Suppressor macrophage (primary cell): ENCODE measurements at regions not wholly inside any gene's neighbourhood (a gene's known extent, or its start where the extent isn't known, plus 50 kb on each side); places are given as distances from the start of the nearest gene placed in this dataset.

Source experiments
- DNase-seq, 4 experiments: peaks; one replicate each; pipeline ENCODE4 v3.0.0-alpha.2; 2020 to 2022

DNA sequence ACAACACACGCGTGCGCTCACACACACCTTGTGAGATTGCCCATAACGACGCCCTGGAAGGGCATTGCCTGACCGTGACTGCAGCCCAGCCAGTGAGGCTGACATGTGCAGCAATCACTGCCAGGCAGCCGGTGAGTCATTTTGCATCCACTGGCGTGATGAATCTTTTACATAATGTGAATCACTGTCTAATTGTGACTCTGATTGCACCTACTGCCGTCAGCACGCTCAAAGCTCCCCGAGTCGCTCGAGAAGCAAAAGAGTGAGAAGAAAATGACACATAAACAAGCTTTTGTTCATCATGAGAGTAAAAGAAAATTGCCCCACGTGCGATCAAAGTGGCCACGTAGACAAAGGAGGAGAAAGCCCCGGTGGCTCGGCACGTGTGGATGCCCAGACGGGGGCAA is 117.4 kb upstream of the PFKP start:
- DNase-seq: no peak

DNA sequence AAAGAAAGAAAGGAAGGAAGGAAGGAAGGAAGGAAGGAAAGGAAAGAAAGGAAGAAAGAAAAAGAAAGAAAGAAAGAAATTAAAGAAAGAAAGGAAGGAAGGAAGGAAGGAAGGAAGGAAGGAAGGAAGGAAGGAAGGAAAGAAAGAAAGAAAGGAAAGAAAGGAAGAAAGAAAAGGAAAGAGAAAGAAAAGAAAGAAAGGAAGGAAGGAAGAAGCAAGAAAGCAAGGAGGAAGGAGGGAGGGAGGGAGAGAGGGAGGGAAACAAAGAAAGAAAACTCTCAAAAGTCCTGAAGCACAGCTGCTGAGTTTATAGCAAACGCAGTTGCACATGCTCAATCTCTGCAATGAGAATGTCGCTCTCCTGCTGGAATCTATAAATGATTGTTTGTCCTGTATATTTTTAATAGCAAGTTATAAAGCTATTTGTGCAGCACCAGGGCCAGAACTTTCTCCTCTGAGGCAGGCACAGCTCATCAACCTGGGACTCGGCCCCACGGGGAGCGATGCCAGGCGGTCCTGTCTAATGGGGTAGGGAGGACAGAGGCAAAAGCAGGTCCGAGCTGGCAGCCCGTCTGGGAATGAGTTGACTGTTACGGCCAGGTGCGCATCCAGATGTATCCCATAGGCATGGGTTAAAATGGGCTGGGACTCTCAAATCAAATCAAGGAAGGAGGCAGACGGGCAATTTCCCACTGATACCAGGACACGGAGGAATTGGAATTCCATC is 118.0 kb upstream of the PFKP start:
- no peak for DNase-seq

- no peak for DNase-seq
Measured at GRCh38 chr10:2948127-2948854, 119.1 kb upstream of the PFKP start.

DNA sequence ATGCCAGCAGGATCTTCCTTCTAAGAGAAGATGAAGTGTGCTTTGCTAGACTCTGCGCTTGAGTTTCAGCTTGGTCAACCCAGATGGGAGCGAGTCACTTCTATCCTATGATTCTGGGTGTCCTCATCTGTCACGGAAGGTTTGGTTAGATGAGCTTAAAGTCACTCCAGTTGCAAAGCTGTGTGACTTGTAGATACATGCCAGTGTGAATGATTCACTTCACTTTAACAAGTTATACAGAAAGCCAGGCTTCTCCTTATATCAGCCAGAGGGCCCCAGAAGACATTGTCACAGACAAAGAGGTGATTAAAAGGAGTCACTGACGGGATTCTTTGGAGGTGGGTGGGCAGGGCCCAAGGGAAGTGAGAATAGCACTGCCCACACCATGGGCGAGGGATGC is 122.6 kb upstream of the PFKP start:
- no peak for DNase-seq

DNA sequence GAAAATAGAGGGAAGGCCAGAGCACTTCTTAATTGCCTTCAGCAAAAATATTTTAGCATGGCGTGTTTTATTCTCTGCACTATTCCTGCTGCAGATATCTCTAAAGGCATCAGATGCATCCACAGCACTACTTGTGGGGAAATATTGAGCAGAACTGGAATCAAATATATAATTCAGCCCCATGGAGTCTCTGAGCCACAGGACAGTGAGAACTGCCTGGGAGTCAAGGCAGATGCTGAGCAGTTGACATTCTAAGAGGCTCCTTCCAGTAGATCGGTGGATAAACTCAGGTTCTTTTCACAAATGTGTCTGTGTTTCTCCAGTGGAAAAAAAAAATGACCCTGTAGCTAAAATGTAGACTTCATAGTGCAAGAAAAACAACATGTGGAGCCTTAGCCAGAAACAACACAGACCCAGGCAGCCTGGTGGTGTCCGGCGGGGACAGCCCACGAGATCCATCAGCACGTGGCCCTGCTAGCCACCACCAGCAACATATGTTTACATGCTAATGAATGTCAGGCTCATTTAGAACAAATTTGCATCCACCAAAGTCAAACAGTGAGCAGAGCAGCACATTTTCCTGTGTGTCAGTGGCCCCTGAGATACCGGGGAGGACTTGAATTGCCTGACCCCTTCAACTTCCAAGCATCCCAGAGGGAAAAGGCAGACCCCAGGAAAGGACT is 123.3 kb upstream of the PFKP start:
- no peak for DNase-seq

DNA sequence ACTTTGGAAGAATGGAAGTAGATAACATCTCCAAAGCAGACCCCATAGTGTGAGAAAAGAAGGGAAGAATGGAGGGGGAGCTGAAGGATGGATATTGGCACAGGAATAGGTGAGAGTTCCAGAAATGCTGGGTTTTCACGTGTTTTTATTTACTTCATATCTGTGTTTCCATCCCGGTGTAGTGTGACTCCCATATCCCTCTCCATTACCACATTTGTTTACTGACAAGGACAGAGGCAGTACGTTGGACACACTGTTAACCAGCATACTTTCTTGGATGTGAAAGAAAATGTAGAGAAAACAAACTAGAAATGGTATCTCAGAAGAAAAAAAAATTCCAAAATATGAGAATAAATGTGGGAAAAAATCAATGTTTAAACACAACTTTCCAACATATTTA is 124.4 kb upstream of the PFKP start:
- DNase-seq: no peak

DNA sequence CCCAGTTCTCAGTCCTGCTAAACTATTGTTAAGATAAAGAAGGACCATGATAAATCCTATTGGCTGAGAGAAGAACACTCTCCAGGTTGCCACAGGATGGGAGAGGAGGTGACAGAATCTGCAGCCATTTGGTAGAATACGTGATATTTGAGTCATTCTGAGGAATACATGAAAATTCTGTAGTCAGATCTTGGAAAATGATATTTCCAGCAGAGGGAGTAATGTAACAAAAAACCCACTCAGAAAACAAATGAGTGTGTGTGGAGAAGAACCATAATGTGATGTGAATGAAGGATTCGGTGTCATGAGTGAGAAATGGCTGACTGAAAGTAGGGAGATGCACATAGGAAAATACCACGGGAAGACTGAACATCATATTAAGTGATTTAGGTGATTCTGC is 128.5 kb upstream of the PFKP start:
- no peak for DNase-seq

GRCh38 chr10:2936816-2937215 is 130.5 kb upstream of the PFKP start:
- no peak for DNase-seq

DNA sequence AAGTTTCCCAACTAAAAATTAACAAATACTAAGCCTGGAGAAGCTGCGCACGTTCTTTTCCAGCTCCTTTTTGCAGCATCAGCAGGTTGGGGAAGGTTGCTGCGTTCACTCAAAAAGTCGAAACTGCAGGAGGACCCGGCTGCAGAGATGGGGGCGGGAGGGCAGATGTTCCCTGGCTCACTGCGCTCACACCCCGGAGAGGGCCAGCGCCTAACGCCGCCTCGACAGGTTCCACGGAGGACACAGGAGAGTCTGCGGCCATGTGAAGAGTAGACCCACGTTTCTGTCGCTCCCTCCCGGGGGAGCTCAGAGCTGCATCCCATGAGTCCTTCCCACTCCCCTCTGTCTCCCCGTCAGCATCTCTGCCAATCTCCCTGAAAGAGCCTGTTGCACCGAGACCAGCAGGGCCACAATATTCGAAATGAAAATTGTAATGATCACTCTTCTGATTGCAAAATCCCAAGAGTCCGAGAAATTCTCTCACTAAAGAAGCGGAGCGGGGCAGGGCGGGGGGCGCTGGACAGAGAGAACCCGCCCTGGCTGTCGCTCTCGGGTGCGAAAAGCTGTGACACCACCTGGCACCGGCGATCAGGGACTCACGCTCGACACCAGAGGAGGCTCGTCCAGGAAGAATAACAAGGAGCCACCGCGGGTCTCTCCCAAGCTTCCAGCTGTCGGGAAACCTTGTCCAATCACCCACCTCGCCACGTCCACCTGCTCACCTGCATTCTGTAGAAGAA is 131.5 kb upstream of the PFKP start:
- DNase-seq: no peak

- DNase-seq: peak; percentile 17 to 60 (median 52)
Measured at GRCh38 chr10:2933924-2934323, 133.4 kb upstream of the PFKP start.

DNA sequence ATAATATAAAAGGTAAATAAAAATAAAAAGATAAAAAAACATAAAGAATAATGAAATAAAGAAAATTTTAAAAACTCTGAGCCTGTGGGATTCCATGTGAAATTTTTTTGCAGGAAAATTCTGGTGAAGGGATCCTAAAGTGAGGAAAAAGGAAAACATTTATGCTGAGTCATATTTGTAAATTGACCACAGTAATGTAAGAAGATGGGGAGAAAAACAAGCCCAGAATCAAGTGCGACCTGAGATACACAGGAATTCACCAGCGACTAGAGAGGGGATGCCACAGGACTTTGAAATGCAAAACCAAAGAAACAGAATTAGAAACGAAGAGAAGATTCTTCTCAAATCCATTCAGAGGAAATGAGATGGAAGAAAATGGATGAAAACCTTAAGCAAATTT is 133.8 kb upstream of the PFKP start:
- DNase-seq: no peak

DNA sequence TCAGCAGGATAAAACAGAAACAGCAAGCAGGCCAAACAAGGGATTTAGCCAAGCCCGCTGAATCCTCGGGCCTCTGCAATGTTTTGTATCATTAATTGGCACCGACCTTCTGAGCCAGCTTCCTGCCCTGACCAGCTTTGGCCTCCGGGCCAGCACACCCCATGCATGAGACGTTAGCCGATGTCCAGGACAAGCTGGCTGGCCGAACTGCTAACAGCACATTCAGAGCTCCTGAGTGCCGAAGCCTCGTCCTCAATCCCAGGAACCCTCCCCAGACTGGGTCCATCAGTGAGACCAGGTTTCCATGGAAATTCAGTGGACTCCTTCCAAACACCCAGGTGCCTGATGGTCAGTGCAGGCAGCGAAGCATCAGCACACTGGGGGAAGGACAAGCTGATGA is 134.3 kb upstream of the PFKP start:
- no peak for DNase-seq

- DNase-seq: no peak
Measured at GRCh38 chr10:2929480-2930258, 137.7 kb upstream of the PFKP start.

- peak; percentile 72 to 87 (median 86) for DNase-seq
Measured at GRCh38 chr10:2927958-2928840, 139.1 kb upstream of the PFKP start.

GRCh38 chr10:2926918-2927660 is 140.3 kb upstream of the PFKP start:
- no peak for DNase-seq

DNA sequence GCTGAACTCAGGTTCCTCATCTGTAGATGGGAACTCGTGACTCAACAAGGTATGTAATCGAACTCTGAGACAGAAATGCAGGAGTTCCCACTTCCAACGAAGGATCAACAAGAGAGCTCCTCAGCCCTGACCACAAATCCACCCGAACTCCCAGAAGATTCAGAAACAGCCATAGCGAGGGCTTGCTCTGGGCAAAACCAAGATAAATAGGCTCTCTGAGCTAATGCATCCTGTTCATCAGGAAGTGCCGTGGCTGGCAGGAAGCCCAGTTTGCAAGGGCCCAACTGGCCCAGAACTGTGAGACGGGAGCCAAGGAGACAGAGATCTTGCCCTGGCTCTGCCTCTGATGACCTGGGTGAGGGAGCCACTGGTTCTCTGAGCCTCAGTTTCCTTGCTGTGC is 141.7 kb upstream of the PFKP start:
- DNase-seq: peak; percentile 42 to 67 (median 58)

DNA sequence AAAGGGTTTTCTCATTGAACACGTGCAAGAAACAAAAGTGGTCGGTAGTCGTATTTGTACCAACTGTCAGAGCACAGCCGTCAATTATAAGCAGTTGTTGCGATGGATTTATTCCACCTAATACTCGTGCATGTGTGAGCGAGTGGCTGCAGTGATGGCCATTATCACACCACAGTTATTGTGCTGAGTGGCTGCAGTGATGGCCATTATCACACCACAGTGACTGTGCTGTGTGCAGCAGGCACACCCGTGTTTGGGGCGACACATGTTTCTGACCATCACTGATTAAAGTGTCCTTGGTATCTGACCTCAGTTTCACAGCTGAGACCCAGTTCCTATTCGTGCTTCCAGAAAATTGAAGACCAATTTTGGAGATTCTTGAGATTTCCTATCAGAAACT is 142.9 kb upstream of the PFKP start:
- DNase-seq: no peak

DNA sequence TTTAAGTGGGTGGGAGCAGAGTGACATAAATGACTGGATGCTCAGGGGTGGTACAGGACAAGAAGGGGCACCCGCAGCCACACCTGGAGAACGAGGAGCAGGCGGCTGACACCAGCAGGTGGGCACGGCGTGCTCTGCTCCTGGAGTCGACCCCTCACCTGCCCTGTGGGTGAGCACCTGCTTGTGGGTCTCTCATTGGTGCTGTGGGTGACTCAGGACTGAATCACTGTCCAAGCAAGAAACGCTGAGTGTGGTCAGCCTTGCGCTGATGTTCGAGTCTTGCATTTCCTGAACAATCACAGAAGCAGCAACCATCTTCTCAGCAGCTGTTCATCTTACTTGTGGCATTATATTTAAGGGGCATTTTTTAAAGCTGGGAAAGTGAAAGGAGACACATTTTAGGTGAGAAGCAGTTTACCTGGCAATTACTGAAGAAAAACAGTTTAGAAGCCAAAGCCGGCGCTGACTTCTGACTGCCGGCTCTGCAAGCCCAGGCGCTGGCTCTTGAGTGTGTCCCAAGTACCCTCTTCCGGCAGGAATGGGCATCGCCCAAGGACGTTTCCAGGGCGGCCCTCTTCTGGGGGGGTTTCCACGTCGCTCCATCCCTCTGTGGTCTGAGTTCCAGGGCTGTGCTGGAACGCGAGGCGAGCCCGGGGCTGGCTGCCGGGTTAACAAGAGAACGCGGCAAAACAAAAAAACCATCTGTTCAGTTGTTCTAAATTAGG is 145.2 kb upstream of the PFKP start:
- no peak for DNase-seq

- no peak for DNase-seq
Measured at GRCh38 chr10:2920637-2921036, 146.7 kb upstream of the PFKP start.

DNA sequence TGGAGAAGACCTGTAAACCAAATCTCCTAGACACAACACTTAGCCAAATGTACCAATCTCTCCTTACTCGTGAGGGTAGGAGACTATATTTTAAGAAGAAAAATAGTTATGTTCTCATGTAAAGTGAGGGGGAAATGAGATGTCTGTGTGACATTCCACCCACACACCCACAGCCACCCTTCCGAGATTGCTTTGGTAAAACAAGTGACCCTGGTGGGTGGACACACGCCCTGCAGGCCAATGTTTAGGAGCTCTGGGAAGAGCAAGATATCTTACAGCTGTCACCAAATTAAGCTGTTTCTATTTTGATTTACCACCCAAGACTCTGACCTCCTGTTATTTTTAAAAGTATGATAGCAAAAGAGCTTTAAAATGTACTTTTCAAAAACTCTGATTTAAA is 147.2 kb upstream of the PFKP start:
- DNase-seq: peak; percentile 13 to 66 (median 54)
